ENCODE measurements at regions not wholly inside any gene's neighbourhood (a gene's known extent, or its start where the extent isn't known, plus 50 kb on each side); places are given as distances from the start of the nearest gene placed in this dataset.

DNA sequence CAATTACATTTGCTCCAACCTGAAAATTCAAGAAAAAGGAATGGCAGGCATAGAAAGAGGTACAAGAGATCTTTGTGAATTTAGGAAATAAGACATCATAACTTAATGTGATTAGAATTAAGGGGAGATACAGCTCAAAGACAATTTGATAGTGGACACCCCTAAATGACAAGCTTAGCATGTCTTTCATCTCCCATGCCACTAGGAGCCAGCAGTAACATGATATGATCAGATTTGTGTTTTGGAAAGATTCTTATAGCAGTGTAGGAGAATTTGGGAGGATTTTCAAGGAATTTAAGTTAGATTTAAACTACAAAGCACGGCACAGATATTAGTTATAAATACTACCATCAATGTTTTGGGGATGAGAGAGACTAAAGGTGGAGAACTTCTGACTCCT is 340.8 kb downstream of the RDH14 start:
- no peaks in the 10 kb centered on the region for H3K36me3 Mint-ChIP-seq (ENCODE audit: low read depth)
- DNase-seq (no peak), ATAC-seq (no peak)
- H3K4me1 Mint-ChIP-seq, result no peaks in the 10 kb centered on the region
- H3K27me3 Mint-ChIP-seq, result no peaks in the 10 kb centered on the region
- no peak overlapping the region for H3K27ac Mint-ChIP-seq
- H3K4me3 Mint-ChIP-seq, result no peak overlapping the region
- no peaks in the 10 kb centered on the region for H3K9me3 ChIP-seq (ENCODE audit: control insufficient read depth, low read length, poor library complexity, severe bottlenecking)

DNA sequence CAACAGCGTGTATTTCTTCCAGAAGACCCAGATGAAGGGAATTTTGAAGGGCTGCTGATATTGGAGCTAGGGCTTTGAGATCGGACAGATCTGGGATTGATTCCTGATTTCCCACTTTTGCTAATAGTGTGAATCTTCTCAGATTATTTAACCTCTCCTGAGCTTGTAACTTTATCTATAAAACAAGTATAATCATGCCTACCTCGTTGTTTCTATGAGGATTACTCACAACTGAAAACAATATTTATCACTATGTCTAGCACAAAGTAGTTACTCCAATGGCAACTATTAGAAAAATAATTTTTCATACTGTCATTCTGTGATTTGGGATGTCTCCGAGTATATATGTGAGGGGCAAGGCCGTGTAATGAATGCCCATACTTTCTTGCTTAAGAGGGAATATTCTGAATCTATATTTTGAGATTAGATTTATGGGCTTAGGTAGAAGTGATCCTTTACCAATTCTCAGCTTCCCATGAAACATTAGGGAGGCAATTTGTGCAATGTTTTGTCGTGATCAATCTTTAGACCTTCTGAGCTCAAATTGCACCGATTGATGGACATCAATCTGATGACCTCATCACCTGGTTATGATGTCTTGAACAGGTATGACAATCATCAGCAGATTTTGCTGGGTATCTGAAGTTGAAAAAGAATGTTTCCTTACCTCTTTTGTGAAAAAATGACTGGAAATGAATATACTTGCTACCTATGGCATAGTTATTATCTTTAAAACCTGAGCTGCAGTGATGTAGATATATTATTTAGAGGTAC is 339.9 kb downstream of the KCNS3 start:
- H3K9me3 ChIP-seq (ENCODE audit: control insufficient read depth, low read length, poor library complexity, severe bottlenecking), result no peaks in the 10 kb centered on the region
- DNase-seq, result no peak
- peaks cover 6% of the 10 kb centered on the region for H3K27me3 Mint-ChIP-seq
- ATAC-seq, result no peak
- H3K36me3 Mint-ChIP-seq (ENCODE audit: low read depth), result no peaks in the 10 kb centered on the region
- H3K4me1 Mint-ChIP-seq, result no peaks in the 10 kb centered on the region
- no peak overlapping the region for H3K4me3 Mint-ChIP-seq
- H3K27ac Mint-ChIP-seq, result no peak overlapping the region

DNA sequence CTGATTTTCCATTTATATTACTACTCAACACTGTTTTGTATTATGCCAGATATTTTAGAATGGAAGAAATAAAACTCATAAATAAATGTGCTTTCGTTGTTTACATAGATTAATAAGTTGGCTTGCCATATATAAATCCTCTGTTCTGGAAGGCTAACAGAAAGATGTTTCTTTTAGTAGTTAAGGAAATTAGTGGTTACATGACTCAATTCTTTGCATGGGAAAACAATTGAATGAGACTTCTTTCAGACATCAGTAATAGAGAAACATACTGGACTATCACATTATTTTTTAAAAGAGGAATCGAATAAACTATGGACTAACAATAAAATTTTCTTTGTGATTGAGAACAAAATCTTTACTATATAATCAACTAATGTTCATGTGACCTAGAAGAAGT is 336.5 kb downstream of the KCNS3 start:
- H3K4me1 Mint-ChIP-seq, result no peaks in the 10 kb centered on the region
- no peak for ATAC-seq
- H3K27me3 Mint-ChIP-seq, result peaks cover 7% of the 10 kb centered on the region
- H3K36me3 Mint-ChIP-seq (ENCODE audit: low read depth), result no peaks in the 10 kb centered on the region
- H3K4me3 Mint-ChIP-seq, result no peak overlapping the region
- no peak overlapping the region for H3K27ac Mint-ChIP-seq
- DNase-seq, result no peak
- no peaks in the 10 kb centered on the region for H3K9me3 ChIP-seq (ENCODE audit: control insufficient read depth, low read length, poor library complexity, severe bottlenecking)

DNA sequence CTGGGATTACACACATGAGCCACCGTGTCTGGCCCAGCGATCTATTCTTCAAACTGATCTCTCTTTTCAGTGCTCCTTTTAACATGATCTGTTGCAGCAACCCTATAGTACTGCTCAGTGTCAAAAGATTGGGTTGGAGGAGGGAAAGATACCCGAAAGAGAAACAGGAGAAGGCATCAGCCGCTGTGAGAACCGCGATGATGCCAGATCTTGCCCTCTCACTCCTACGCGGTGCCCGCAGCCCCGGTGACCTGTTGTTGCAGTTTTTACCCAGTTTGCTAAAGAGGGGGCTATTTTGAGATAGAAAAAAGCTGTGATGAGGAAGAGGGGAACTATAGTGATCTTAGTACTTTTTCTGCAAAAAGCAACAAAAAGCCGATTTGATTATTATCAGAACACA is 335.5 kb downstream of the KCNS3 start:
- Mint-ChIP-seq H3K27ac (no peak overlapping the region), H3K36me3 (ENCODE audit: low read depth) (no peaks in the 10 kb centered on the region), H3K27me3 (peaks cover 11% of the 10 kb centered on the region), H3K4me3 (no peak overlapping the region), H3K4me1 (no peaks in the 10 kb centered on the region)
- no peaks in the 10 kb centered on the region for H3K9me3 ChIP-seq (ENCODE audit: control insufficient read depth, low read length, poor library complexity, severe bottlenecking)
- DNase-seq, result no peak
- ATAC-seq, result no peak

DNA sequence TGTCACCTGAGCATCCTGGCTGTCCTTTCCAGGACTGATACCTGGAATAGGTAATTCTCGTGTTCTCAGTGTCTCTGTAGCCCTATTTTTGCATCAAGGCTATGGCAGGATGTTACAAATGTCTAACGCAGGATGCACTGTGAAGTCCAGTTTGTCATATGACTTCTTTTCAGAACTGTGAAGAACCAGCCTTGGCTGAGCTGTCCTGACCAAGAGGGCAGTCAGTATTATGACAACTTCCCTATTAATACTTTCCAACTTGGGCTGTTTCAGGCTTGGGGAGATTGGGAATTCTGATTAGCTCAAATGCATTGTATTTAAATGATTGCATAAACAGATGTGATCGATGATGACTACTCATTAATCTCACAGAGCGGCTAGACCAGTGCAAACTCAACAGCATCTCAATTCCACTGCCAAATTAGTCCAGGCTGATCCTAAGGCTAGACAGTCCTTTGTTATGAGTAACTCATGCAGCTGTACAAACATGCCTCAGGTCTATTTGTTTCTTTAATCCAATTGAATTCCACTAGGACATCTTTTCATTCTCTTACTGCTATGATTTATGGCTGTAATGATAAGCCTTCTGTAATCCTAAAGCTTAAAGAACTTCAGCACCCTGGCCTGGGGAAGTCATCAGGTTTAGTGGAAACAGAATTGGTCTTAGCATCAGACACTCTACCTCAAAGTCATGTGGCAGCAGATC is 331.6 kb downstream of the KCNS3 start:
- no peaks in the 10 kb centered on the region for H3K36me3 Mint-ChIP-seq (ENCODE audit: low read depth)
- DNase-seq (no peak), ATAC-seq (no peak)
- no peaks in the 10 kb centered on the region for H3K9me3 ChIP-seq (ENCODE audit: control insufficient read depth, low read length, poor library complexity, severe bottlenecking)
- H3K4me1 Mint-ChIP-seq, result no peaks in the 10 kb centered on the region
- H3K27ac Mint-ChIP-seq, result no peak overlapping the region
- no peak overlapping the region for H3K4me3 Mint-ChIP-seq
- peaks cover 11% of the 10 kb centered on the region for H3K27me3 Mint-ChIP-seq

DNA sequence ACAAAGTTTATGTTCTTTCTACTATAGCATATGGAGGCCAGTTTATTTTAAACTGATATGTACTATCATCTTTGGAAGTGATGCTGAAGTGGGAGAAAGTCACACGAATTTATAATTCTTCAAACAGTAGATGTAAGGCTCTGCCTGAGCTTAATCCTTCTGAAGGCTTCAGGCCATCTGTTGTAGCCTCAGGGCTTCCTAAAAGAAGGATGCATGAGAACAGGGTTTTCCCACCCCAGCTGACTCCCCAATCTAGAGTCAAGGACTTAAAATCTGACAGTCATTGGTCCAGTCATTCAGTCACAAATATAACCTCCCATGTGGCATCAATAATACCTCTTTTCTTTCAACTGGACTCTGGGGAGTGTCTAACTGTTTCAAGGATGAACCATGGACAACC is 330.5 kb downstream of the KCNS3 start:
- no peak overlapping the region for H3K4me3 Mint-ChIP-seq
- H3K27me3 Mint-ChIP-seq, result peaks cover 9% of the 10 kb centered on the region
- H3K9me3 ChIP-seq (ENCODE audit: control insufficient read depth, low read length, poor library complexity, severe bottlenecking), result no peaks in the 10 kb centered on the region
- H3K36me3 Mint-ChIP-seq (ENCODE audit: low read depth), result no peaks in the 10 kb centered on the region
- no peak for DNase-seq
- no peak for ATAC-seq
- H3K4me1 Mint-ChIP-seq, result no peaks in the 10 kb centered on the region
- H3K27ac Mint-ChIP-seq, result no peak overlapping the region

DNA sequence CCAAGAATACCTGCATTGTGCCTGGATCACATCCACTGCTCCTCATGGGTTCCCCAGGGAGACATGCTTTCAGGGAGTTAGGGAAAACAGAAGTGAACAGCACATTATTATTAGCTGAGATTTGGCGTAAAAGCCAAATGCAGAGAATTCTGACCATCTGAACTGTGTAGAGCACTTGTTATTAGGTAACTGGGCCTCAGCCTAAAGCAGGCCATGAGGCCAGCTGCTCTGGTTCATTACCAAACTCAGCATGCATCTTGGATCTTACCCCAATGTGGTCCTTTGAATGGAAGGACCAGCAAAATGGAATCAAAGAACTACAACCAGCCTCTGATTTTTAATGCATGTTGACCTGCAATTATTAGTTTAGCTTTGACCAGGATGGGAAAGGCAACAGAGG is 322.3 kb downstream of the KCNS3 start:
- no peaks in the 10 kb centered on the region for H3K4me1 Mint-ChIP-seq
- H3K27ac Mint-ChIP-seq, result no peak overlapping the region
- H3K36me3 Mint-ChIP-seq (ENCODE audit: low read depth), result no peaks in the 10 kb centered on the region
- H3K4me3 Mint-ChIP-seq, result no peak overlapping the region
- DNase-seq, result no peak
- no peaks in the 10 kb centered on the region for H3K9me3 ChIP-seq (ENCODE audit: control insufficient read depth, low read length, poor library complexity, severe bottlenecking)
- ATAC-seq, result no peak
- no peaks in the 10 kb centered on the region for H3K27me3 Mint-ChIP-seq

DNA sequence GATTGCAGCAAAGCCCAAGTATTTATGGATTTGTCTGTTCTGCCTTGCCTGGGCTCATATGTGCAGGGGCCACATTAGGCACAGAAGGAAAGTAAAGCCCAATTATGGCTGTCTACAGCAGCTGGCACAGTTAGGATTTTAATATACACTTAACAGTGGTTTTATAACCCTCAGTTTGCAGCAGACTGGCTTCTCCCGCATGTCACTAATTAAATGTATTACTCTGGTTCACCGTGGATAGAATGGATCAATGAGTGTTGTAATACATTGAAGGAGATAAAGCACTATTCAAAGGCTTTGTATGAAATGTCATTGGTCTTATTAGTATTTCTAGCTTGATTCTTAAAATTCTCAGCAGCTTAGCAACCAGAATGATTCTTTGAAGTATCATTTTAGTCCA is 320.2 kb downstream of the KCNS3 start:
- ATAC-seq (no peak), DNase-seq (no peak)
- H3K27me3 Mint-ChIP-seq, result no peaks in the 10 kb centered on the region
- no peak overlapping the region for H3K4me3 Mint-ChIP-seq
- H3K9me3 ChIP-seq (ENCODE audit: control insufficient read depth, low read length, poor library complexity, severe bottlenecking), result no peaks in the 10 kb centered on the region
- no peaks in the 10 kb centered on the region for H3K4me1 Mint-ChIP-seq
- no peak overlapping the region for H3K27ac Mint-ChIP-seq
- no peaks in the 10 kb centered on the region for H3K36me3 Mint-ChIP-seq (ENCODE audit: low read depth)

DNA sequence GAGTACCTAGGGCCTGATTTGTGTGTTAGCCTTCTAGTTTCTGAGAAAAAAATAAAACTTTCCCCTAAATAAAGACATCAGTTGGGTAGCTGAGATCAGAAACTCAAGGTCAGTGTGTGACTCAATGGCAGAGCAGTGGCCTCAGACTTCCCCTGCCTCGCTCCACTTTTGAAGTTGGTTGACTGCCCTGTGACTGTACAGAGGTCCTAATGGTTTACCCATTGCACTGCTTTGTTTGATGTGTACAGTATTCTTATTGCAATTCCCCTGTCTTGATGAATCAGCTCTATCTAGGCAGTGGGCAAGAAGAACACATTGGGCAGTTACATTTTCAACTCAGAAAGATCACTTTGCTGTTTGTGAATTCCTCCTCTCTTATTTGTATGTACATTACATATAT is 315.7 kb downstream of the KCNS3 start:
- ATAC-seq (no peak), DNase-seq (no peak)
- H3K27ac Mint-ChIP-seq, result no peak overlapping the region
- H3K9me3 ChIP-seq (ENCODE audit: control insufficient read depth, low read length, poor library complexity, severe bottlenecking), result no peaks in the 10 kb centered on the region
- H3K27me3 Mint-ChIP-seq, result no peaks in the 10 kb centered on the region
- no peaks in the 10 kb centered on the region for H3K36me3 Mint-ChIP-seq (ENCODE audit: low read depth)
- no peak overlapping the region for H3K4me3 Mint-ChIP-seq
- no peaks in the 10 kb centered on the region for H3K4me1 Mint-ChIP-seq

DNA sequence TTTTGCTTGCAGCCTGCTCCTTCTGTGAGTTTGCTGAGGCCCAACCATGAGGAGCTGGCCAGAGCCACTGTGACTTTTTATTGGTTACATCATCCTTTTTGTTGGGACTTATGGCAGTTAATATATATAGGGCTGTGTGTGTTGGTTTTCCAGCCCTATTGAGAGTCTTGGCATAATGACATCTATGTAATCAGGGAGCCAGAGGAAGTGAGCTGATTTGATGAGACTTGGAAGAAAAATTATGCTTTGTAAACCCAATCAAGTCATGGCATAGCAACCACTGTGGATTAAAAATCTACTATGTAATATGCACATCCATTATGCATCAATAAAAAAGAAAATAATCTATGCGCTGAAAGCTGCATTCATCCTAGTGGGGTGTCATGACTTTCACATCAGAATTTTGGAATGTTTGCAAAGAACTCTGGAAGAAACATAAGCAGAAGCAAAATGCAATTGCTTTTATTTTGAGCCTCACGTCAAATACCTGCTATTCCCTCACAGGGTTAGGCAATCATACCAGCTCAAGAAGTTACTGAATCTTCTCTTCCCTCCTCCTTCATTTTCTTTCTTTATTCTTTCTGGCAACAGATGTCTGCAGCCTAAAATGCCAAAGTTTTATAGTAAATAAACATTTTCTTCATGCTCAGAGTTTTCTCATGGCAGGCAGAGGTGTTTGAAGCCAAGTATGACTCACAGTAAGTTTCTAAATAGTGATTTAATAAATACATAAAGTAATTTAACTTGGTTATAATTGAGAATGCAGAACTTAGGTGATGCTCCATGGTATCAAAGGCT is 308.5 kb downstream of the KCNS3 start:
- Mint-ChIP-seq H3K36me3 (ENCODE audit: low read depth) (no peaks in the 10 kb centered on the region), H3K4me3 (no peak overlapping the region), H3K27me3 (no peaks in the 10 kb centered on the region), H3K4me1 (no peaks in the 10 kb centered on the region), H3K27ac (no peak overlapping the region)
- no peak for ATAC-seq
- H3K9me3 ChIP-seq (ENCODE audit: control insufficient read depth, low read length, poor library complexity, severe bottlenecking), result no peaks in the 10 kb centered on the region
- DNase-seq, result no peak

DNA sequence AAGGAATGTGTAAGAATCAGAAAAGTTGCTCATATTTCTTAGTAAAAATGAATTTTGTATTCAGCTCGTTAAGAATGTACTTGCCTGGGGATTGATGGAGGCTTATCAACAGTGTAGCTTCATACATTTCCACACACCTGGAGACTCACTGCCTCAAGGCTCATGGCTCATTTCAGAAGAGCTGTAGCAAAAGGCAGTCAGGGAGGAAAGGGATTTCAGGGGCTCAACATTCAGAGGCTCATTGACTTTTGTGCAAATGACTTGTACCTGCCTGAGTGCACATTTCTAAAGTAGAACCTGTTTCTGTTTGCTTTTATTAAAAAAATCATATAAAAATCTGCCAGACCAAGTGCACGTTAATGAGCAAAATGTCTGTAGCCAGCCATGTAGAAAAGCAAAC is 304.4 kb downstream of the KCNS3 start:
- Mint-ChIP-seq H3K4me1 (no peaks in the 10 kb centered on the region), H3K4me3 (no peak overlapping the region), H3K27ac (no peak overlapping the region), H3K27me3 (no peaks in the 10 kb centered on the region), H3K36me3 (ENCODE audit: low read depth) (no peaks in the 10 kb centered on the region)
- DNase-seq (no peak), ATAC-seq (no peak)
- H3K9me3 ChIP-seq (ENCODE audit: control insufficient read depth, low read length, poor library complexity, severe bottlenecking), result no peaks in the 10 kb centered on the region

DNA sequence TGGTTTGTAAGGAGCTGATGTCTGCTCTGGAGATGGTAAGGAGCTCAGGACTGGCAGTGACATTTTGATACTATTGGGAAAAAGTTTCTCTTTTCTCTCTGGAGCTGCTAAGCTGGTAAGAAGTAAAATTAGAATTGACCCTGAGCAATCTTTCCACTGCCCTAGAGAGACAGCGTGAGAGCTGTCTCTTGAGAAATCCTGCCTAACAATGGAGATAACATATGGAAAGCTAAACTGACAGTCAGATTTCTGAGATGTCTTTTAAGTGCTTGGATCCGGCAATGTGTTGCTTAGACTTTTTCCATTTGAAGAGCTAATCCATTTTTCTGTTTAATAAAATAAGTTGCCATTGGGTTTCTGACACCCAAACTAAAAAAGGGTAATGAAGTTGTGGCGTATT is 302.4 kb downstream of the KCNS3 start:
- H3K4me1 Mint-ChIP-seq, result no peaks in the 10 kb centered on the region
- ATAC-seq (no peak), DNase-seq (no peak)
- no peaks in the 10 kb centered on the region for H3K36me3 Mint-ChIP-seq (ENCODE audit: low read depth)
- no peaks in the 10 kb centered on the region for H3K27me3 Mint-ChIP-seq
- H3K27ac Mint-ChIP-seq, result no peak overlapping the region
- H3K4me3 Mint-ChIP-seq, result no peak overlapping the region
- H3K9me3 ChIP-seq (ENCODE audit: control insufficient read depth, low read length, poor library complexity, severe bottlenecking), result no peaks in the 10 kb centered on the region

DNA sequence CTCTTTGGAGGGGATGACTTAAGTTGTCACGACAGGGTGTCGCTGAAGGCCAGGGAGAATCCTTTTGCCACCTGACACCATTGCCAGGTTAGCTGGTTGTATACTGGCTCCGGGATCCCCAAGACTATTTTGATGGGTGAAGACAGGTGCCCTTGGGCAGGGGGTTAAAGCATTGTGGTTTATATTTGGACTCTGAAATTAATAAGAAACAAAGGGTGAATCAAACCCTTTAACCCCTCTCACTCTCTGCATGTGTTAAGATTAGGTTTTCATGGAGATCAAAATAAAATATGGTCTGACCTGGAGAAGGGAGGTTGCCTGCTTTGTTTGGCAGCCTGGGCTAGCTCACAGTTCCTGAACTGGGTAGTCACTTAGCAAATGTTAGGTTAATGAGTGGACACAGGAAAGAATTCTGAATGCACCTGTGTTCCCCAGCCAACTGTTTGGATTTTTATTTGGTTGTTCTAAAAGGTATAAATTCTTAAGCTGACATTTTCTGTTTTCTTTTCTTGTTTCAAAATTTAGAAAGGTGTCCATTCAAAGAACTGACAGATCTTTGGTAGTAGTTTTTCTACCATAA is 301.7 kb downstream of the KCNS3 start:
- no peaks in the 10 kb centered on the region for H3K36me3 Mint-ChIP-seq (ENCODE audit: low read depth)
- no peaks in the 10 kb centered on the region for H3K9me3 ChIP-seq (ENCODE audit: control insufficient read depth, low read length, poor library complexity, severe bottlenecking)
- no peak overlapping the region for H3K27ac Mint-ChIP-seq
- no peak overlapping the region for H3K4me3 Mint-ChIP-seq
- DNase-seq (no peak), ATAC-seq (no peak)
- no peaks in the 10 kb centered on the region for H3K27me3 Mint-ChIP-seq
- no peaks in the 10 kb centered on the region for H3K4me1 Mint-ChIP-seq

Data from T-helper 17 cell (primary cell).